GM23338 (cell line): ENCODE measurements at regions not wholly inside any gene's neighbourhood (a gene's known extent, or its start where the extent isn't known, plus 50 kb on each side); places are given as distances from the start of the nearest gene placed in this dataset.

ENCODE experiments used
- ATAC-seq: fragments of 200-7000 bp; cut with Tn5 transposase; 3 replicates; pipeline ENCODE4 v1.9.1; 2020
- DNase-seq: peaks from one replicate; pipeline ENCODE4 v3.0.0-alpha.2; 2015; ENCODE audit warnings: low spot score
- H2AFZ ChIP-seq: fragments of 200-600 bp; sonication (generic); 2 replicates; pipeline ENCODE4 v1.8.0; 2016; ENCODE audit warnings: antibody characterized with exemption, mild to moderate bottlenecking, moderate library complexity
- H3F3A ChIP-seq: fragments of 200-600 bp; sonication (generic); replicated peaks from 2 replicates; pipeline ENCODE4 v1.8.0; 2017; ENCODE audit warnings: antibody characterized with exemption, mixed run types, low read depth
- H3K27ac ChIP-seq: fragments of 200-600 bp; sonication (generic); 2 replicates; pipeline ENCODE4 v1.6.1; 2016; ENCODE audit warnings: low read depth
- H3K27me3 ChIP-seq: fragments of 200-600 bp; sonication (generic); 2 replicates; pipeline ENCODE4 v1.8.0; 2016; ENCODE audit warnings: mild to moderate bottlenecking, mixed run types, moderate library complexity; ENCODE audit not compliant: insufficient read depth
- H3K36me3 ChIP-seq: fragments of 200-600 bp; sonication (generic); 2 replicates; pipeline ENCODE4 v1.8.0; 2016; ENCODE audit warnings: mild to moderate bottlenecking; ENCODE audit not compliant: insufficient read depth
- H3K4me1 ChIP-seq: fragments of 200-600 bp; sonication (generic); 2 replicates; pipeline ENCODE4 v1.8.0; 2016; ENCODE audit warnings: mild to moderate bottlenecking, moderate library complexity; ENCODE audit not compliant: insufficient read depth
- H3K4me2 ChIP-seq: fragments of 200-600 bp; sonication (generic); 2 replicates; pipeline ENCODE4 v1.7.1; 2017; ENCODE audit warnings: mixed run types
- H3K4me3 ChIP-seq: fragments of 200-600 bp; sonication (generic); 2 replicates; pipeline ENCODE4 v1.6.1; 2016; ENCODE audit warnings: mixed run types
- H3K79me2 ChIP-seq: fragments of 200-600 bp; sonication (generic); replicated peaks from 2 replicates; pipeline ENCODE4 v1.8.0; 2017; ENCODE audit warnings: mild to moderate bottlenecking; ENCODE audit not compliant: insufficient read depth
- H3K9me2 ChIP-seq: fragments of 200-600 bp; sonication (generic); 2 replicates; pipeline ENCODE4 v1.8.0; 2017; ENCODE audit not compliant: insufficient read depth
- H4K20me1 ChIP-seq: fragments of 200-600 bp; sonication (generic); replicated peaks from 2 replicates; pipeline ENCODE4 v1.8.0; 2017; ENCODE audit warnings: mild to moderate bottlenecking; ENCODE audit not compliant: insufficient read depth
- H3K27ac Mint-ChIP-seq: 2 replicates; pipeline ENCODE4 v1.8.0; 2020; ENCODE audit warnings: inconsistent platforms, mild to moderate bottlenecking, moderate library complexity, mixed read lengths
- H3K27me3 Mint-ChIP-seq: 3 replicates; pipeline ENCODE4 v1.8.0; 2022; ENCODE audit warnings: low read depth, mild to moderate bottlenecking, moderate library complexity, mixed read lengths, inconsistent platforms; ENCODE audit not compliant: insufficient read depth, poor library complexity
- H3K36me3 Mint-ChIP-seq: 3 replicates; pipeline ENCODE4 v1.8.0; 2021; ENCODE audit warnings: low read depth, mild to moderate bottlenecking, inconsistent platforms, moderate library complexity, mixed read lengths
- H3K4me1 Mint-ChIP-seq: 3 replicates; pipeline ENCODE4 v1.8.0; 2020; ENCODE audit warnings: mild to moderate bottlenecking, inconsistent platforms, mixed read lengths
- H3K4me3 Mint-ChIP-seq: 3 replicates; pipeline ENCODE4 v1.8.0; 2021; ENCODE audit warnings: moderate library complexity, mild to moderate bottlenecking, inconsistent platforms, mixed read lengths
- H3K9me3 Mint-ChIP-seq: 3 replicates; pipeline ENCODE4 v1.8.0; 2020; ENCODE audit warnings: moderate library complexity, mild to moderate bottlenecking, inconsistent platforms, mixed read lengths
- CREB1 ChIP-seq: fragments of 250-450 bp; sonication (Bioruptor Pico); IDR thresholded peaks from 2 replicates; pipeline ENCODE4 v1.5.0; 2020; ENCODE audit warnings: low read depth, mild to moderate bottlenecking, moderate library complexity
- ETS1 ChIP-seq: IDR thresholded peaks from 2 replicates; pipeline ENCODE4 v1.6.1; 2016; ENCODE audit warnings: antibody characterized with exemption
- EZH2 ChIP-seq: fragments of 200-600 bp; sonication (generic); IDR thresholded peaks from one replicate; pipeline ENCODE4 v1.8.0; 2017; ENCODE audit warnings: antibody characterized with exemption, mild to moderate bottlenecking, low read depth; ENCODE audit not compliant: unreplicated experiment
- EZH2phosphoT487 ChIP-seq: fragments of 200-600 bp; sonication (generic); IDR thresholded peaks from one replicate; pipeline ENCODE4 v1.8.1; 2018; ENCODE audit warnings: antibody characterized with exemption; ENCODE audit not compliant: unreplicated experiment
- JUNB ChIP-seq: IDR thresholded peaks from one replicate; pipeline ENCODE4 v1.6.1; 2016; ENCODE audit warnings: antibody characterized with exemption; ENCODE audit not compliant: unreplicated experiment
- NANOG ChIP-seq: IDR thresholded peaks from 2 replicates; pipeline ENCODE4 v1.6.1; 2016; ENCODE audit warnings: antibody characterized with exemption, borderline replicate concordance
- POLR2AphosphoS5 ChIP-seq: IDR thresholded peaks from 2 replicates; pipeline ENCODE4 v1.6.1; 2016; ENCODE audit warnings: antibody characterized with exemption, low read depth
- STAT1 ChIP-seq: IDR thresholded peaks from one replicate; pipeline ENCODE4 v1.6.1; 2016; ENCODE audit warnings: antibody characterized with exemption; ENCODE audit not compliant: unreplicated experiment
- ZNF114 ChIP-seq: fragments of 250-450 bp; sonication (Bioruptor Pico); IDR thresholded peaks from 2 replicates; pipeline ENCODE4 v1.5.0; 2020; ENCODE audit warnings: mild to moderate bottlenecking, moderate library complexity
- ZNF331 ChIP-seq: fragments of 250-450 bp; sonication (Bioruptor Pico); IDR thresholded peaks from 2 replicates; pipeline ENCODE4 v1.5.0; 2020; ENCODE audit warnings: low read depth, mild to moderate bottlenecking, moderate library complexity
- ZNF462 ChIP-seq: fragments of 250-450 bp; sonication (Bioruptor Pico); IDR thresholded peaks from 2 replicates; pipeline ENCODE4 v1.5.0; 2020; ENCODE audit warnings: mild to moderate bottlenecking, moderate library complexity
- TF ChIP-seq, protein P1 (sequence below), 2 experiments: fragments of 200-600 bp in 1 of 2; sonication (generic) in 1 of 2; conservative IDR thresholded peaks; 2 replicates each; pipeline versions ENCODE4 v1.5.1 to v1.6.1; 2016 to 2017; ENCODE audit warnings: antibody characterized with exemption in 2 of 2, low read depth in 2 of 2, mild to moderate bottlenecking in 2 of 2, moderate library complexity in 1 of 2
- TF ChIP-seq, protein P2 (sequence below): IDR thresholded peaks from one replicate; pipeline ENCODE4 v1.6.1; 2018; ENCODE audit warnings: antibody characterized with exemption; ENCODE audit not compliant: unreplicated experiment

DNA sequence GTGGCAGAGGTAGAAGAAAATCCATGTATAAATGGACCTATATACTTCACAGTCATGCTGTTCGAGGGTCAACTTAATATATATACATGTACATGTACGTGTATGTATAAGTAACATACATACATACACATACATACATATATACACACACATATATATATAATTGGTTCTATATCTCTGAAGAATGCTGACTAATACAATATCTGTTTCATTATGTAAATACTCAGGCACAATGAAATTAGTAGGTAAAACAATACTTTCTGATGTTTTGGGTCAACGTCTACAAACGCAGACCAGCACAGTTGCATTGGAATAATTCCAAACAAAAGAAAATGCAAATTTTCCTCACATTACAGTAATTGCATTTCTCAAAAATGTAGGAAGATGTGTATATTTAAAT lies 202.7 kb upstream of the DAAM1 start:
- H2AFZ ChIP-seq = no peak overlapping the region
- ATAC-seq = no peak
- H3K27me3 ChIP-seq = no peaks in the 10 kb centered on the region
- H4K20me1 ChIP-seq = no peaks in the 10 kb centered on the region
- no peak overlapping the region for H3K27ac Mint-ChIP-seq
- H3K4me1 ChIP-seq = no peaks in the 10 kb centered on the region
- H3K79me2 ChIP-seq = no peaks in the 10 kb centered on the region
- no peaks in the 10 kb centered on the region for H3K4me1 Mint-ChIP-seq
- 0 out of 3 replicates have a peak, but pooled peaks cover 3% of the 10 kb centered on the region for H3K9me3 Mint-ChIP-seq
- no peak overlapping the region for H3K4me2 ChIP-seq
- H3K27ac ChIP-seq = no peak overlapping the region
- H3K36me3 ChIP-seq = no peaks in the 10 kb centered on the region
- no peaks in the 10 kb centered on the region for H3K36me3 Mint-ChIP-seq
- H3K4me3 Mint-ChIP-seq = no peak overlapping the region
- no peaks in the 10 kb centered on the region for H3K27me3 Mint-ChIP-seq
- no peak for DNase-seq
- TF ChIP-seq ETS1 = no peak
- TF ChIP-seq JUNB = no peak
- TF ChIP-seq, protein P1, sequence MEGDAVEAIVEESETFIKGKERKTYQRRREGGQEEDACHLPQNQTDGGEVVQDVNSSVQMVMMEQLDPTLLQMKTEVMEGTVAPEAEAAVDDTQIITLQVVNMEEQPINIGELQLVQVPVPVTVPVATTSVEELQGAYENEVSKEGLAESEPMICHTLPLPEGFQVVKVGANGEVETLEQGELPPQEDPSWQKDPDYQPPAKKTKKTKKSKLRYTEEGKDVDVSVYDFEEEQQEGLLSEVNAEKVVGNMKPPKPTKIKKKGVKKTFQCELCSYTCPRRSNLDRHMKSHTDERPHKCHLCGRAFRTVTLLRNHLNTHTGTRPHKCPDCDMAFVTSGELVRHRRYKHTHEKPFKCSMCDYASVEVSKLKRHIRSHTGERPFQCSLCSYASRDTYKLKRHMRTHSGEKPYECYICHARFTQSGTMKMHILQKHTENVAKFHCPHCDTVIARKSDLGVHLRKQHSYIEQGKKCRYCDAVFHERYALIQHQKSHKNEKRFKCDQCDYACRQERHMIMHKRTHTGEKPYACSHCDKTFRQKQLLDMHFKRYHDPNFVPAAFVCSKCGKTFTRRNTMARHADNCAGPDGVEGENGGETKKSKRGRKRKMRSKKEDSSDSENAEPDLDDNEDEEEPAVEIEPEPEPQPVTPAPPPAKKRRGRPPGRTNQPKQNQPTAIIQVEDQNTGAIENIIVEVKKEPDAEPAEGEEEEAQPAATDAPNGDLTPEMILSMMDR (conservative IDR thresholded peaks at IDR 0.05; ENCODE audit: low read depth in 2 of 2) = no peak
- TF ChIP-seq EZH2 = no peak
- TF ChIP-seq ZNF331 (CRISPR knock-in tag) = no peak
- TF ChIP-seq, protein P2, sequence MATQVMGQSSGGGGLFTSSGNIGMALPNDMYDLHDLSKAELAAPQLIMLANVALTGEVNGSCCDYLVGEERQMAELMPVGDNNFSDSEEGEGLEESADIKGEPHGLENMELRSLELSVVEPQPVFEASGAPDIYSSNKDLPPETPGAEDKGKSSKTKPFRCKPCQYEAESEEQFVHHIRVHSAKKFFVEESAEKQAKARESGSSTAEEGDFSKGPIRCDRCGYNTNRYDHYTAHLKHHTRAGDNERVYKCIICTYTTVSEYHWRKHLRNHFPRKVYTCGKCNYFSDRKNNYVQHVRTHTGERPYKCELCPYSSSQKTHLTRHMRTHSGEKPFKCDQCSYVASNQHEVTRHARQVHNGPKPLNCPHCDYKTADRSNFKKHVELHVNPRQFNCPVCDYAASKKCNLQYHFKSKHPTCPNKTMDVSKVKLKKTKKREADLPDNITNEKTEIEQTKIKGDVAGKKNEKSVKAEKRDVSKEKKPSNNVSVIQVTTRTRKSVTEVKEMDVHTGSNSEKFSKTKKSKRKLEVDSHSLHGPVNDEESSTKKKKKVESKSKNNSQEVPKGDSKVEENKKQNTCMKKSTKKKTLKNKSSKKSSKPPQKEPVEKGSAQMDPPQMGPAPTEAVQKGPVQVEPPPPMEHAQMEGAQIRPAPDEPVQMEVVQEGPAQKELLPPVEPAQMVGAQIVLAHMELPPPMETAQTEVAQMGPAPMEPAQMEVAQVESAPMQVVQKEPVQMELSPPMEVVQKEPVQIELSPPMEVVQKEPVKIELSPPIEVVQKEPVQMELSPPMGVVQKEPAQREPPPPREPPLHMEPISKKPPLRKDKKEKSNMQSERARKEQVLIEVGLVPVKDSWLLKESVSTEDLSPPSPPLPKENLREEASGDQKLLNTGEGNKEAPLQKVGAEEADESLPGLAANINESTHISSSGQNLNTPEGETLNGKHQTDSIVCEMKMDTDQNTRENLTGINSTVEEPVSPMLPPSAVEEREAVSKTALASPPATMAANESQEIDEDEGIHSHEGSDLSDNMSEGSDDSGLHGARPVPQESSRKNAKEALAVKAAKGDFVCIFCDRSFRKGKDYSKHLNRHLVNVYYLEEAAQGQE = no peak
- TF ChIP-seq ZNF462 = no peak
- TF ChIP-seq EZH2phosphoT487 = no peak
- TF ChIP-seq POLR2AphosphoS5 = no peak
- TF ChIP-seq ZNF114 (CRISPR knock-in tag) = no peak
- no peak for TF ChIP-seq NANOG
- no peak for TF ChIP-seq STAT1
- TF ChIP-seq CREB1 = no peak
- no peaks in the 10 kb centered on the region for H3F3A ChIP-seq
- H3K9me2 ChIP-seq = 0 out of 2 replicates have a peak, but pooled peaks cover 5% of the 10 kb centered on the region
- no peak overlapping the region for H3K4me3 ChIP-seq
